Choroid plexus epithelial cell (primary cell): ENCODE measurements at regions not wholly inside any gene's neighbourhood (a gene's known extent, or its start where the extent isn't known, plus 50 kb on each side); places are given as distances from the start of the nearest gene placed in this dataset.
A peak's percentile ranks its signal among the peaks of the same experiment; 100 is the strongest.

Experiments
- DNase-seq: peaks from one replicate; pipeline ENCODE4 v3.0.0-alpha.2; 2010; ENCODE audit warnings: low read depth
- H3K4me3 ChIP-seq: 2 replicates; pipeline ENCODE4 v1.5.1; 2011; ENCODE audit warnings: low read depth, mild to moderate bottlenecking, control low read depth, low read length, moderate library complexity
- TF ChIP-seq, protein P1 (sequence below): conservative IDR thresholded peaks from 2 replicates; pipeline ENCODE4 v1.5.1; 2011; ENCODE audit warnings: low read depth, mild to moderate bottlenecking, control low read depth, inconsistent platforms, low read length, moderate library complexity

- H3K4me3 ChIP-seq: no peak overlapping the region
- peak; percentile 35 for DNase-seq
- TF ChIP-seq, protein P1, sequence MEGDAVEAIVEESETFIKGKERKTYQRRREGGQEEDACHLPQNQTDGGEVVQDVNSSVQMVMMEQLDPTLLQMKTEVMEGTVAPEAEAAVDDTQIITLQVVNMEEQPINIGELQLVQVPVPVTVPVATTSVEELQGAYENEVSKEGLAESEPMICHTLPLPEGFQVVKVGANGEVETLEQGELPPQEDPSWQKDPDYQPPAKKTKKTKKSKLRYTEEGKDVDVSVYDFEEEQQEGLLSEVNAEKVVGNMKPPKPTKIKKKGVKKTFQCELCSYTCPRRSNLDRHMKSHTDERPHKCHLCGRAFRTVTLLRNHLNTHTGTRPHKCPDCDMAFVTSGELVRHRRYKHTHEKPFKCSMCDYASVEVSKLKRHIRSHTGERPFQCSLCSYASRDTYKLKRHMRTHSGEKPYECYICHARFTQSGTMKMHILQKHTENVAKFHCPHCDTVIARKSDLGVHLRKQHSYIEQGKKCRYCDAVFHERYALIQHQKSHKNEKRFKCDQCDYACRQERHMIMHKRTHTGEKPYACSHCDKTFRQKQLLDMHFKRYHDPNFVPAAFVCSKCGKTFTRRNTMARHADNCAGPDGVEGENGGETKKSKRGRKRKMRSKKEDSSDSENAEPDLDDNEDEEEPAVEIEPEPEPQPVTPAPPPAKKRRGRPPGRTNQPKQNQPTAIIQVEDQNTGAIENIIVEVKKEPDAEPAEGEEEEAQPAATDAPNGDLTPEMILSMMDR: no peak
Observed at GRCh38 chr14:38500125-38500524, 244.2 kb upstream of the CLEC14A start.

DNA sequence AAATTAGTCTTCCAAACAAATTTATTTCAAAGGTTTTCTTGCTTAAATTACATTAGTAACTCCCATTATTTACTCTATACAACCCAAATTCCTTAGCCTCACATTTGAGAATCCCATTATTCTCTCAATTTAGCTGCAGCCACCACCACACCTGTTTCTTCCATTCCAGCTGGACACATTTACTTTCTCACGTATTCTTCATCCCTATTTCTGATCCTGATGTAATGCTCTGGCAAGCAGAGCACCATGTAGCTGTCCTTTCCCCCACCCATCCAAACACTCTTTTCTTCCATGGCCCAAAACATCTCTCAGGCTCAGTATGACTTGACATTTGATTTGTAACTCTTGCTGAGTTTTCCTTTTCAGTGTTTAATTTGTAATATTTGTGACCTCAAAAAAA lies 240.2 kb upstream of the CLEC14A start:
- TF ChIP-seq, protein P1: no peak
- no peak overlapping the region for H3K4me3 ChIP-seq
- no peak for DNase-seq

DNA sequence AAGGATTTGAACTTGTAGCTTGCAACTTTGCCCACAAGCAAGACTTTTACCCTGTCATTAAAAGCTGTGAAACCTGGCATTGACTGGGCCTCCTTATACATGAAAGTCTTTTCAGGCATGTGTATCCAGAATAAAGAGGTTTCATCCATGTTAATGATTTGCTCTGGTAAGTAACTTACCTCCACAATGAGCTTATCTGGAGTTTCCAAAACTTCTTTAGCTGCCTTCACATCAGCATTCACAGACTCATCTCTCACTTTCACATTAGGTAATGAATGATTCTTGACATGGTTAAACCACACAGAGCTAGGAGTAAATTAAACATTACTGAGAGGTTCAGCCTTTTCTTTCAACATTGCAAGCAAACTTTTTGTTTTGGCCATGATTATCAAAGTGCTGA lies 234.4 kb upstream of the CLEC14A start:
- no peak for DNase-seq

DNA sequence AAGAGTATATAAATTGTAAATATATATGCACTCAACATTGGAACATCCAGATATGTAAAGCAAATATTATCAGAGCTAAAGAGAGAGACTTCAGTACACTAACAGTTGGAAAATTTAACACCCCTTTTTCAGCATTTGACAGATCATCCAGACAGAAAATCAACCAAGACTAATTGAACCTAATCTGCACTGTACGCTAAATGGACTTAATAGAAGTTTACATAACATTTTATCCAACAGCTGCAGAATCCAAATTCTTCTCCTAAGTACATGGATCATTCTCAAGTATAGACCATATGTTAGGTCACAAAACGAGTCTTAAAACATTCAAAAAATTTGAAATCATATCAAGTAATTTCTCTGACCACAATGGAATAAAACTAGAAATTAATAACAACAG lies 229.1 kb upstream of the CLEC14A start:
- TF ChIP-seq, protein P1: no peak
- no peak for DNase-seq
- H3K4me3 ChIP-seq: no peak overlapping the region

More for the DNA sequence above, 234.4 kb upstream of the CLEC14A start:
- TF ChIP-seq, protein P1: no peak
- H3K4me3 ChIP-seq: no peak overlapping the region

GRCh38 chr14:38481952-38482678 lies 226.2 kb upstream of the CLEC14A start:
- TF ChIP-seq, protein P1: no peak
- peak; percentile 44 for DNase-seq
- H3K4me3 ChIP-seq: no peak overlapping the region

DNA sequence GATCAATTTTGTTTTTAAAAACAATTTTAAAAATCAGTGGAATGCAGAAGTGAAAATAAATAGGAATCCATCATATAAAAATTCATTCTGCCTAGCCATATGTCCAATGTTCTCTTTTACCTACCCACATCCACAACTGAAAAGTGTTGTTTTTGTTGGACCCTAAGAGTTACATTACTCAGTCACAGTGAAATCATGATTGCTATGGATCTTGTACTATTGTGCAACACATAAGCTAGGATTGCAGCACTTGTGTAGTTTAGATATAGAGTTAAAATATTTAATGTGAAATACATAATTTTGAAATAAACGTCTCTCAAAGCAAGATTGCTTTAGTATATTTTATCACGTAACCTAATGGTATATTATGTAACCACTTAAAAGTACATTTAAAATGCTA lies 213.3 kb upstream of the CLEC14A start:
- H3K4me3 ChIP-seq: no peak overlapping the region
- TF ChIP-seq, protein P1: no peak
- peak; percentile 75 for DNase-seq

DNA sequence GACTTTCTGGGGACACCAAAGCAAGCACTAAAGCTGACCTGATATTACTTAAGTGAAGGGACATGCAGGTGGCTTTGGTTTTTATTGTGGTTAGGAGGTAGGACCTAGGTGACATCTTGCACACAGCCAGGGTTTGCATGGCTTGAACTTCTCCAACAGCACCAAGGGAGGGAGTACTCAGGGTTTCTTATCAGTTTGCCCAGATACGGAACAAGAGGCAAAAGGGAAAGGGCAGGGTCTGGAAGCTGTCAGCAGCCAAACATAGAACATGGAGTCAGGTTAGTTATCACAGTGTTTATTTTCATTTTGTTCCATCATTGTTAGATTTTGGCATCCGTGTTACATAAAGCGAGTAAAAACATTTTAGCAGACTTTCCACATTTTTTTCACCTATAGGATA lies 186.3 kb upstream of the CLEC14A start:
- no peak overlapping the region for H3K4me3 ChIP-seq
- DNase-seq: no peak
- TF ChIP-seq, protein P1: no peak
